Muscle layer of colon (tissue), 2 donors: ENCODE measurements at regions not wholly inside any gene's neighbourhood (a gene's known extent, or its start where the extent isn't known, plus 50 kb on each side); places are given as distances from the start of the nearest gene placed in this dataset.

ENCODE experiments used
- H3K27ac ChIP-seq: one replicate; pipeline ENCODE4 v1.7.0; 2013; ENCODE audit warnings: low read depth, mild to moderate bottlenecking, low read length, moderate library complexity
- H3K27me3 ChIP-seq, 2 donors: one replicate each; pipeline ENCODE4 v1.7.0; 2013; ENCODE audit warnings: low read length in 2 of 2, mild to moderate bottlenecking in 2 of 2; ENCODE audit not compliant: insufficient read depth in 2 of 2, control insufficient read depth in 1 of 2
- H3K36me3 ChIP-seq: one replicate; pipeline ENCODE4 v1.7.0; 2013; ENCODE audit warnings: mild to moderate bottlenecking, low read length; ENCODE audit not compliant: insufficient read depth
- H3K4me1 ChIP-seq: one replicate; pipeline ENCODE4 v1.7.0; 2013; ENCODE audit warnings: mild to moderate bottlenecking, low read length; ENCODE audit not compliant: insufficient read depth
- H3K4me3 ChIP-seq, 2 donors: one replicate each; pipeline ENCODE4 v1.7.0; 2013; ENCODE audit warnings: low read length in 2 of 2, low read depth in 1 of 2, mild to moderate bottlenecking in 1 of 2, moderate library complexity in 1 of 2
- H3K9ac ChIP-seq: one replicate; pipeline ENCODE4 v1.7.0; 2013; ENCODE audit warnings: low read length
- H3K9me3 ChIP-seq: one replicate; pipeline ENCODE4 v1.7.0; 2013; ENCODE audit warnings: mild to moderate bottlenecking, low read length
- donor health status: abdominal sarcoma.
- donor health status: Adenocarcinoma of cecum.

- peaks cover 0 to under 1% of the 10 kb centered on the region in 2 donors for H3K27me3 ChIP-seq
- H3K4me3 ChIP-seq: no peak overlapping the region
- H3K4me1 ChIP-seq: no peaks in the 10 kb centered on the region
- H3K9me3 ChIP-seq: no peaks in the 10 kb centered on the region
- H3K36me3 ChIP-seq: no peaks in the 10 kb centered on the region
- no peak overlapping the region for H3K27ac ChIP-seq
- H3K9ac ChIP-seq: no peak overlapping the region
These were observed 108.8 kb upstream of the AFDN start for GRCh38 chr6:167717867-167718266.

- no peaks in the 10 kb centered on the region for H3K4me1 ChIP-seq
- H3K27me3 ChIP-seq: no peaks in the 10 kb centered on the region
- no peak overlapping the region for H3K27ac ChIP-seq
- H3K4me3 ChIP-seq: no peak overlapping the region
- no peak overlapping the region for H3K9ac ChIP-seq
- no peaks in the 10 kb centered on the region for H3K9me3 ChIP-seq
- no peaks in the 10 kb centered on the region for H3K36me3 ChIP-seq
These were observed 106.8 kb upstream of the AFDN start for GRCh38 chr6:167719920-167720319.

GRCh38 chr6:167720456-167721285, 106.0 kb upstream of the AFDN start:
- H3K9me3 ChIP-seq: no peaks in the 10 kb centered on the region
- no peaks in the 10 kb centered on the region for H3K36me3 ChIP-seq
- H3K27me3 ChIP-seq: no peaks in the 10 kb centered on the region
- no peak overlapping the region for H3K4me3 ChIP-seq
- no peak overlapping the region for H3K27ac ChIP-seq
- no peak overlapping the region for H3K9ac ChIP-seq
- no peaks in the 10 kb centered on the region for H3K4me1 ChIP-seq

- H3K9me3 ChIP-seq: no peaks in the 10 kb centered on the region
- no peaks in the 10 kb centered on the region for H3K4me1 ChIP-seq
- no peaks in the 10 kb centered on the region for H3K36me3 ChIP-seq
- H3K4me3 ChIP-seq: no peak overlapping the region
- H3K9ac ChIP-seq: no peak overlapping the region
- no peaks in the 10 kb centered on the region for H3K27me3 ChIP-seq
- H3K27ac ChIP-seq: no peak overlapping the region
These were observed 105.4 kb upstream of the AFDN start for GRCh38 chr6:167721291-167721690.

- no peaks in the 10 kb centered on the region for H3K9me3 ChIP-seq
- no peak overlapping the region for H3K4me3 ChIP-seq
- H3K27me3 ChIP-seq: no peaks in the 10 kb centered on the region
- H3K9ac ChIP-seq: no peak overlapping the region
- H3K4me1 ChIP-seq: no peaks in the 10 kb centered on the region
- no peak overlapping the region for H3K27ac ChIP-seq
- H3K36me3 ChIP-seq: no peaks in the 10 kb centered on the region
These were observed 103.9 kb upstream of the AFDN start for GRCh38 chr6:167722634-167723309.

GRCh38 chr6:167726043-167726621, 100.6 kb upstream of the AFDN start:
- Histone ChIP-seq H3K9ac (no peak overlapping the region), H3K4me3 (no peak overlapping the region), H3K36me3 (no peaks in the 10 kb centered on the region), H3K27ac (no peak overlapping the region), H3K4me1 (no peaks in the 10 kb centered on the region), H3K9me3 (no peaks in the 10 kb centered on the region), H3K27me3 (no peaks in the 10 kb centered on the region)

GRCh38 chr6:167730441-167730840, 96.3 kb upstream of the AFDN start:
- Histone ChIP-seq H3K9me3 (no peaks in the 10 kb centered on the region), H3K27me3 (no peaks in the 10 kb centered on the region), H3K4me1 (peaks cover 3% of the 10 kb centered on the region), H3K4me3 (no peak overlapping the region), H3K36me3 (no peaks in the 10 kb centered on the region), H3K9ac (no peak overlapping the region), H3K27ac (no peak overlapping the region)

GRCh38 chr6:167731216-167731615, 95.5 kb upstream of the AFDN start:
- no peak overlapping the region for H3K9ac ChIP-seq
- H3K27me3 ChIP-seq: no peaks in the 10 kb centered on the region
- H3K9me3 ChIP-seq: no peaks in the 10 kb centered on the region
- H3K27ac ChIP-seq: no peak overlapping the region
- H3K36me3 ChIP-seq: no peaks in the 10 kb centered on the region
- H3K4me3 ChIP-seq: no peak overlapping the region
- peaks cover 3% of the 10 kb centered on the region for H3K4me1 ChIP-seq

GRCh38 chr6:167731731-167732422, 94.8 kb upstream of the AFDN start:
- Histone ChIP-seq H3K4me3 (no peak overlapping the region), H3K9ac (no peak overlapping the region), H3K9me3 (no peaks in the 10 kb centered on the region), H3K27me3 (no peaks in the 10 kb centered on the region), H3K27ac (no peak overlapping the region), H3K36me3 (no peaks in the 10 kb centered on the region), H3K4me1 (peaks cover 3% of the 10 kb centered on the region)

GRCh38 chr6:167733740-167734661, 92.7 kb upstream of the AFDN start:
- Histone ChIP-seq H3K27ac (no peak overlapping the region), H3K9ac (no peak overlapping the region), H3K36me3 (no peaks in the 10 kb centered on the region), H3K4me3 (no peak overlapping the region), H3K4me1 (peaks cover 3% of the 10 kb centered on the region), H3K27me3 (no peaks in the 10 kb centered on the region), H3K9me3 (no peaks in the 10 kb centered on the region)
